DND-41 (cell line): ENCODE measurements at regions not wholly inside any gene's neighbourhood (a gene's known extent, or its start where the extent isn't known, plus 50 kb on each side); places are given as distances from the start of the nearest gene placed in this dataset.

Experiments used
- CTCF ChIP-seq: IDR thresholded peaks from 2 replicates; pipeline ENCODE4 v1.5.1; 2012; ENCODE audit warnings: borderline replicate concordance, low read length, moderate library complexity, mild to moderate bottlenecking; ENCODE audit not compliant: poor library complexity, severe bottlenecking; ENCODE audit errors: extremely low read depth
- EZH2 ChIP-seq: IDR thresholded peaks from 3 replicates; pipeline ENCODE4 v1.6.1; 2012; ENCODE audit warnings: borderline replicate concordance, low read depth, mild to moderate bottlenecking, moderate library complexity, low read length, inconsistent platforms; ENCODE audit not compliant: severe bottlenecking

GRCh38 chr11:56905936-56906335 is 82.8 kb upstream of the OR5AK2 start:
- TF ChIP-seq CTCF = no peak
- no peak for TF ChIP-seq EZH2
